H1 (cell line): ENCODE measurements at regions not wholly inside any gene's neighbourhood (a gene's known extent, or its start where the extent isn't known, plus 50 kb on each side); places are given as distances from the start of the nearest gene placed in this dataset.

ENCODE experiments used
- EZH2 ChIP-seq: fragments of 200-600 bp; sonication (generic); IDR thresholded peaks from 2 replicates; pipeline ENCODE4 v1.7.1; 2012; ENCODE audit warnings: low read depth, mild to moderate bottlenecking, moderate library complexity, low read length, inconsistent platforms; ENCODE audit not compliant: severe bottlenecking
- TF ChIP-seq, protein P1 (sequence below): IDR thresholded peaks from 2 replicates; pipeline ENCODE4 v1.6.1; 2011; ENCODE audit warnings: low read length, improper control_type of control experiment
- TF ChIP-seq, protein P2 (sequence below), 3 experiments: IDR thresholded peaks; 1 replicate in 2 of 3; 2 replicates in 1 of 3; pipeline versions ENCODE4 v1.5.1 to v1.6.1; 2011; ENCODE audit warnings: low read length in 3 of 3, mild to moderate bottlenecking in 3 of 3, inconsistent platforms in 2 of 3, low read depth in 1 of 3, moderate library complexity in 1 of 3; ENCODE audit not compliant: insufficient read depth in 1 of 3; ENCODE audit errors: control extremely low read depth in 1 of 3

DNA sequence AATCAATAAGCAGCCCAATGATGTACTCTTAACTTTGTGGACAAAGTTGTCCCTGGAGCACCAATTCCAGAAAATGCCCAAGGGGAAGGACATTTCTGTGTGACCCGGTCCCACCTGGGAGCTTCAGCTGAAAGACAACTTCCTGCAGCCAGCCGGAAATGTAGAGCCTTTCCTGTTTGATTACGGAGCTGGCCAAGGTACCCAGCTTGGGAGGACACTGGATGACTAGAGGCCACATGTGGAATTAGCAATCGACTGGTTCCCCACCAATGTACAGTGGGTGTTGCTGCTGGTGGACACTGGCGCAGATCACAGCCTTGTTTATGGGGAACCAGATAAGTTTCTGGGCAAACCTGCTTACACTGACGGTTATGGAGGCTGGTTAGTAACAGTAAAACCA, 53.0 kb upstream of the ZC3H15 start:
- TF ChIP-seq, protein P1, sequence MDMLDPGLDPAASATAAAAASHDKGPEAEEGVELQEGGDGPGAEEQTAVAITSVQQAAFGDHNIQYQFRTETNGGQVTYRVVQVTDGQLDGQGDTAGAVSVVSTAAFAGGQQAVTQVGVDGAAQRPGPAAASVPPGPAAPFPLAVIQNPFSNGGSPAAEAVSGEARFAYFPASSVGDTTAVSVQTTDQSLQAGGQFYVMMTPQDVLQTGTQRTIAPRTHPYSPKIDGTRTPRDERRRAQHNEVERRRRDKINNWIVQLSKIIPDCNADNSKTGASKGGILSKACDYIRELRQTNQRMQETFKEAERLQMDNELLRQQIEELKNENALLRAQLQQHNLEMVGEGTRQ: no peak
- TF ChIP-seq EZH2: no peak
- TF ChIP-seq, protein P2, sequence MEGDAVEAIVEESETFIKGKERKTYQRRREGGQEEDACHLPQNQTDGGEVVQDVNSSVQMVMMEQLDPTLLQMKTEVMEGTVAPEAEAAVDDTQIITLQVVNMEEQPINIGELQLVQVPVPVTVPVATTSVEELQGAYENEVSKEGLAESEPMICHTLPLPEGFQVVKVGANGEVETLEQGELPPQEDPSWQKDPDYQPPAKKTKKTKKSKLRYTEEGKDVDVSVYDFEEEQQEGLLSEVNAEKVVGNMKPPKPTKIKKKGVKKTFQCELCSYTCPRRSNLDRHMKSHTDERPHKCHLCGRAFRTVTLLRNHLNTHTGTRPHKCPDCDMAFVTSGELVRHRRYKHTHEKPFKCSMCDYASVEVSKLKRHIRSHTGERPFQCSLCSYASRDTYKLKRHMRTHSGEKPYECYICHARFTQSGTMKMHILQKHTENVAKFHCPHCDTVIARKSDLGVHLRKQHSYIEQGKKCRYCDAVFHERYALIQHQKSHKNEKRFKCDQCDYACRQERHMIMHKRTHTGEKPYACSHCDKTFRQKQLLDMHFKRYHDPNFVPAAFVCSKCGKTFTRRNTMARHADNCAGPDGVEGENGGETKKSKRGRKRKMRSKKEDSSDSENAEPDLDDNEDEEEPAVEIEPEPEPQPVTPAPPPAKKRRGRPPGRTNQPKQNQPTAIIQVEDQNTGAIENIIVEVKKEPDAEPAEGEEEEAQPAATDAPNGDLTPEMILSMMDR (IDR thresholded peaks at IDR 0.05; ENCODE audit: control extremely low read depth in 1 of 3, insufficient read depth in 1 of 3, low read depth in 1 of 3, low read length in 3 of 3): no peak
